COLO668 (cell line): ENCODE measurements at regions not wholly inside any gene's neighbourhood (a gene's known extent, or its start where the extent isn't known, plus 50 kb on each side); places are given as distances from the start of the nearest gene placed in this dataset.
"Not testable (repeated sequence)": the region's sequence is repeated elsewhere in the genome, so short reads cannot be mapped to it uniquely, and the experiment has no call there.

Experiments used
- DNase-seq: peaks from one replicate; lab custom pipeline; 2025; ENCODE audit not compliant: unreplicated experiment; lab: John Stamatoyannopoulos, UW

DNA sequence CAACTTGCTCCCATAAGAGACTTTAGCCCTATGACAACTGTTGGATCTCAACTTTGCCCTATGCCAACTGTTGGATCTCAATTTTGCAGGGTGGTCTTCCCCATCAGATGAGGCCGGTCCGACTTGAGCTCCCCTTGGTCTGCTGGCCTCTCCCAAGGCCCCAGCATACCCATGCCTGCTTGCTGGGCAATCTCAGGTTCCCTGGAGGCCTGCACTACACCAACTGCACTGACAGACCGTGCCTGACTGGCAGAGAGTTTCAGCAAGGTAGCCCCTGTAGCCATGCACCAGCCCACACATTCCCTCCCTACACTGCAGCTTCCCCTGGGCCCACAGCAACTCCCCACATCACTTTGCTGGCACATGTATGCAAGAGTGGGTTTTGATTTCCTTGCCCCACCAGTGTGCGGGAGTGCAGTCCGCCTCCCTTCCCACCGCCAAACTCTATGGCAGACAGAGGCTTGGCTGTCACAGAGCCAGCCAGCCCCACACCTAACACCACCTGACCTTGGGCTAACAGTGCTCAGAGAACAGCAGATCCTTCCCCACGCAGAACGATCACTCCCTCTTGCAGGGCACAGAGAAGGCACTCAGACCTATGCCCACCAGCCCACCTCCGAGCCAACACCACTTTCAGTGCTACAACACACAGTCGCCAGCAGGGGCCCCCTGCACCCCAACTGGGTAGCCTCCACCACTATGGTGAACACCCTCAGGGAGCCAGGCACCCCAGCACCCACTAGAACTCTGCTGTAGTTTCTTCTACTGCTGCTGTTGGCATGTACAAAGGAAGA, 279.9 kb upstream of the COX7C start:
- no peak for DNase-seq

DNA sequence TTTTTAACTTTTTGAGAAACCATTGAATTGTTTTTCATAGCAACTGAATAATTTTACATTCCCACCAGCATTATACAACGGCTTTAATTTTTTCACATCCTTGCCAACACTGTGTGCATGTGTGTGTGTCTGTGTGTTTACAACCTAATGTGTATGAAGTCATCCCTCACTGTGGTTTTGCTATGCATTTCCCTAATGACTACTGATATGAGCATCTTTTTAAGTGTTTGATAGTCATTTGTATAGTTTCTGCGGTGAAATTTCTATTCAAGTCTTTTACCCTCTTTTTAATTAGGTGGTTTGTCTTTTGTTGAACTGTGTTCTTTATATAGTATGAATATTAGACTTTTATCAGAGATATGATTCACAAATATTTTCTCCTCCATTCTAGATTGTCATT, 263.1 kb upstream of the COX7C start:
- no peak for DNase-seq

- no peak for DNase-seq
Observed at GRCh38 chr5:86360801-86361200, 256.9 kb upstream of the COX7C start.

GRCh38 chr5:86371061-86371460, 246.7 kb upstream of the COX7C start:
- DNase-seq, result no peak

DNA sequence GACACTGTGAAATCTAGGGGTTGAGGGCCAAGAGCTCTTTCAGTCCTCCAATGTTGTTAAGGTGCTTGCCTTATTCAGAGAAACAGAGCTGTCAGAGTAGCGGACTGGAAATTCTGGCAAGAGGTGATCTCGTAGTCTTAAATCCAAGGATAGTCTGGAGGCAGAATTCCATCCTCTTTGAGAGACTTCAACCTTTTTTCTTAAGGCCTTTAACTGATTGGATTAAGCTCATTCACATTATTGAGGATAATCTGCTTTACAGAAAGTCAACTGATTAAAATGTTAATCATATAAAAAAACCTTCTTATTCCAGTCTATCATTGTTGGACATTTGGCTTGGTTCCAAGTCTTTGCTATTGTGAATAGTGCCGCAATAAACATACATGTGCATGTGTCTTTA, 243.1 kb upstream of the COX7C start:
- DNase-seq, result no peak

GRCh38 chr5:86376214-86376613, 241.5 kb upstream of the COX7C start:
- DNase-seq, result no peak

GRCh38 chr5:86403190-86403589, 214.6 kb upstream of the COX7C start:
- DNase-seq, result no peak

DNA sequence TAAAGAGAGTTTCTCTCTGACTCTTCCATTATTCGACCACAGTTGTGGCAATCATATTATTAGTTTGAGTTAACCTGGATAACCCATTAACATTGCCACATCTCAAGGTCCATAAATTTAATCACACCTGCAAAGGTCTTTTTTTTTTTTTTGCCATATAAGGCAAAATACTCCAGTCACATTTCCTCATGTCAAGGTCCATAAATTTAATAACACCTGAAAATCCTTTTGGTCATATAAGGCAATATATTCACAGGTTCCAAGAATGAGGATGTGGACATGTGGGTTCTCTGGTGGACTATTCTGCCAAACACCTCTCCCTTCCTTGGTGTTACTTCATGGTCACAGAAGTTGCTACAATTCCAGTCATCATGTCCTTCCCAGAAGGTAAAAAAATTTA, 213.5 kb upstream of the COX7C start:
- DNase-seq, result no peak

DNA sequence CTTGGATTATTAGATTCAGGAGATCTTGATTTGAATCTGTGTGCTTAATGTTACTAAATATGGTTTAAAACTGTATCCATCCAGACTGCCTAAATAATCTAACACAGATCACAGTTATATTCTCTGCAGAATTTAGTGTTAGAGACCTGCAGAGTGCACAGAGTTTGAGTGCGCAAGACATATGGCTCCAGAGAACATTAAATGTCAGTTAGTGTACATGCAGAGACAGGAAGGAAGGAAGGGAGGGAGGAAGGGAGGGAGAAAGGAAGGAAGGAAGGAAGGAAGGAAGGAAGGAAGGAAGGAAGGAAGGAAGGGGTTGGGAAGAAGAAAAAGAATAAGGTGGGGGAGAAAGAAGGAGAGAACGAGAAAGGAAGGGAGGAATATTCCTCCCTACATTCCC, 210.0 kb upstream of the COX7C start:
- DNase-seq, result no peak

DNA sequence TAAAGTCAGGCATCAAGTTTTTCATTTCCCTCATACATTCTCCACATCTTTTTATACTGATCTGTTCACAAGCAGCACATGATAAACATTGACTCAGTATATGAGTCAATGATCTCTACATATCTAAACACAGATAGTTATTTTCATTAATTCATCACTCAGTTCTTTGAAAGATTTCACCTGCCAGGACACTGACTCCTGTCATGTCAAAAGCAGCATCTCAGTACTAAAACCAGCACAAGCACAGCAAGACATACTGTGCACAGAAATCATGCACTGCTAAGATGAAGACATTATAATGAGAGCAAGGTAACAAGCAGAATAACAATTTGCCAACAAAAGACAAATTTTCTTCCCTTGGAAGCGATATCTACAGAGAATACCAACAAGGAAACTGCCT, 206.1 kb upstream of the COX7C start:
- DNase-seq, result no peak

GRCh38 chr5:86427158-86427557, 190.6 kb upstream of the COX7C start:
- no peak for DNase-seq

GRCh38 chr5:86439593-86440110, 178.1 kb upstream of the COX7C start:
- no peak for DNase-seq

GRCh38 chr5:86442036-86442745, 175.6 kb upstream of the COX7C start:
- no peak for DNase-seq

GRCh38 chr5:86447362-86447761, 170.4 kb upstream of the COX7C start:
- DNase-seq, result no peak

DNA sequence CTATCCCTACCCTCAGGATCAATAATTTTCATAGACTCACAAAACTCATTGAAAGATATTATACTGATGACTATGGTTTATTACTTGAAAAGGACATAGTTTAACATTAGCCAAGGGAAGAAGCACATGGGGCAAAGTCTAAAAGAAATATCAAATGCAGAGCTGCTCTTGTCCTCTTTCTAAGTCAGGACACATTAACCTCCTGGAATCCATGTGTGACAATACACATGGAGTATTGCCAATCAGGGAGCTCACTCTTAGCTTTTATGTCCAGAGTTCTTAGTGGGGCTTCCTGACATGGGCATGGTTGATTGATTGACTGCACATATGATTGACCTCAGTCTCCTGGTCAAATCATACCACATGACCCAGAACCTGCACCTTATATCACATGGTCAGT, 165.5 kb upstream of the COX7C start:
- no peak for DNase-seq

DNA sequence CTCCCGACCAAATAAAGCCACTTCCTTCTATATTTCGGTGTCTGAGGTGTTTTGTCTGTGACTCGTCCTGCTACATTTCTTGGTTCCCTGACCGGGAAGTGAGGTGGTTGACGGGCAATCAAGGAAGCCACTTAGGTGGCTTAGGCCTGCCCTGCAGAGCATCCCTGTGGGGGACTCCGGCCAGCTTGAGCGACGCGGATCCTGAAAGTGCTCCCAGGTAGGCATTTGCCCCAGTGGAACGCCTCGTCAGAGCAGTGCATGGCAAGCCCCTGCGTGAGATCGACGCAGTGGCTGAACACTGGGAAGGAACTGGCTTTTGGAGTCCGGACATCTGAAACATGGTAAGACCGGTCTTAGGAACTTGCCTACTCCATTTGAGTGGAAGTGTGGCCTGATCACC, 157.2 kb upstream of the COX7C start:
- no peak for DNase-seq

DNA sequence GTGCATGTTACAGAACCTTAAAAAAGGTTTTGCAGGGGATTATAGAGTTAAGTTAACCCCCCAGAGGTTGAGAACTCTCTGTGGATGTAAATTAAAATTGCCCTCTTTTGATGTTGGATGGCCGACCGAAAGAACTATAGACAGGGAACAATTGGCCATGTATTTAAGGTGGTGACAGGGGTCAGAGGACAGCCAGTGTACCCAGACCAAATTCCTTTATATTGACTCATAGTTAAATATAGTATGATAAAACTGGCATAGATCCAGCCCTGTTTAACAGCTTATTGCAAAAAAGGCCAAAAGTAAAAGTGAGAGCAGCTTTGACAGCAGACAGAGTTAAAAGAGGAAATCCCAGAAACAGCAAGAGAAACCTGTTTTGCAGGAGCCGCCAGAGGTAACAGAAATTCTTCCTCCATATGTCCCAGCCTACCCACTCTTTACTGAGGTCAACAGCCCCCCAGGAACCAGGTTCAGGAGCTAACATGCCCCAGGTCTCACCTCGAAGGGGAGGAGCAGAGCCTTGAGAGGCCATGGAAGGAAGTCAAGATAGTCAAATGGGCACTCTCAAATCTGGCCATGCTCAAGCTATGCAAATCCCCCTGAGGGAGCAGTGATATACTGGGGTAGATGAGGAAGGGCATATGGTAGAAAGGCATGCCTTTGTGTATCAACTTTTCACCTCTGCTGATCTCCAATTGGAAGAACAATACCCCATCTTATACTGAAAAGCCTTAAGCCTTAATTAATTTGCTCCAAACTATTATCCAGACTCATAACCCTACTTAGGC, 156.4 kb upstream of the COX7C start:
- no peak for DNase-seq

DNA sequence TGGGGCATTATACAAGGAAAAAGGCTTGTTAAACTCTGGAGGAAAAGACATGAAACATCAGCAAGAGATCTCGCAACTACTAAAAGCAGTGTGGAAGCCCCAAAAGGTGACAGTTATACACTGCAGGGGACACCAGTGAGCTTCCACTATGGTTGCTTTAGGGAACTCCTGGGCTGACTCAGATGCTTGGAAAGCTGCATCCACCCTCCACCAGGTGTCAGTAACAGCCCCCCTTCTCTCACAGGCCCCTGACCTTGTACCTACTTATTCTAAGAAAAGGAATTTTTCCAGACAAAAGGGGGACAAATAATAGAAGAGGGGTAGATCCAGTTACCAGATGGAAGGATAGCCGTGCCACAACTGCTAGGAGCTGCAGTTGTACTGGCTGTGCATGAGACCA, 154.4 kb upstream of the COX7C start:
- no peak for DNase-seq

GRCh38 chr5:86465052-86465838, 152.5 kb upstream of the COX7C start:
- DNase-seq, result no peak

- DNase-seq, result not testable (repeated sequence)
Observed at GRCh38 chr5:86466721-86467120, 151.0 kb upstream of the COX7C start.

GRCh38 chr5:86482008-86482407, 135.7 kb upstream of the COX7C start:
- DNase-seq, result no peak
